Esophagus squamous epithelium (tissue), 5 donors: ENCODE measurements at regions not wholly inside any gene's neighbourhood (a gene's known extent, or its start where the extent isn't known, plus 50 kb on each side); places are given as distances from the start of the nearest gene placed in this dataset.

Experiments used
- DNase-seq: peaks from one replicate; lab custom pipeline; 2025; lab: John Stamatoyannopoulos, UW
- H3K27ac ChIP-seq, 4 donors: fragments of 200-600 bp; sonication (generic); one replicate each; pipeline ENCODE4 v1.5.1; 2016 to 2019; ENCODE audit warnings: mild to moderate bottlenecking in 1 of 4
- H3K27me3 ChIP-seq, 4 donors: fragments of 200-600 bp; sonication (generic); 1 replicate in 3 of 4; 2 replicates in 1 of 4; pipeline versions ENCODE4 v1.5.1 to v1.6.0; 2017 to 2021; ENCODE audit warnings: antibody characterized with exemption in 1 of 4
- H3K36me3 ChIP-seq, 3 donors: fragments of 200-600 bp; sonication (generic); one replicate each; pipeline ENCODE4 v1.5.1; 2016 to 2019
- H3K4me1 ChIP-seq, 3 donors: fragments of 200-600 bp; sonication (generic); one replicate each; pipeline ENCODE4 v1.5.1; 2017 to 2019
- H3K4me3 ChIP-seq, 4 donors: fragments of 200-600 bp; sonication (generic); 1 replicate in 3 of 4; 2 replicates in 1 of 4; pipeline ENCODE4 v1.5.1; 2016 to 2019; ENCODE audit warnings: mild to moderate bottlenecking in 2 of 4, moderate library complexity in 1 of 4
- H3K9me3 ChIP-seq, 3 donors: fragments of 200-600 bp; sonication (generic); one replicate each; pipeline ENCODE4 v1.5.1; 2016 to 2019
- CTCF ChIP-seq, 6 experiments: fragments of 450-650 bp in 4 of 6; fragments of 200-600 bp in 2 of 6; sonication (generic) in 2 of 6; IDR thresholded peaks; one replicate each; pipeline ENCODE4 v1.5.1; 2016 to 2019; ENCODE audit warnings: antibody characterized with exemption in 6 of 6, mild to moderate bottlenecking in 4 of 6, moderate library complexity in 4 of 6
- POLR2A ChIP-seq, 4 donors: fragments of 450-650 bp; IDR thresholded peaks; one replicate each; pipeline ENCODE4 v1.6.1; 2017; ENCODE audit warnings: antibody characterized with exemption in 4 of 4, mild to moderate bottlenecking in 4 of 4, moderate library complexity in 3 of 4
- WGBS, 2 donors: methylation state at CpG; one replicate each; pipeline ENCODE4 v1.1.5; 2018; 5-methylcytosine and 5-hydroxymethylcytosine counted together
- intact Hi-C: fragments of 100-400 bp; cut with DNase I; formaldehyde crosslinking; loops from one replicate; pipeline ENCODE4 v1.15.0; 2022
- donor health status: DM: yes; HTN: yes; CAD: no.

- TF ChIP-seq POLR2A (IDR thresholded peaks at IDR 0.05) (no peak), CTCF (IDR thresholded peaks at IDR 0.05) (no peak)
- Histone ChIP-seq H3K4me1 (peaks cover 18 to 46% (median 25%) of the 10 kb centered on the region in 3 donors), H3K27ac (peak overlapping the region; percentile 88 to 95 (median 91)), H3K9me3 (no peaks in the 10 kb centered on the region), H3K4me3 (no peak overlapping the region), H3K27me3 (no peaks in the 10 kb centered on the region), H3K36me3 (peaks cover 7 to 78% (median 10%) of the 10 kb centered on the region in 3 donors)
- no peak for DNase-seq
- WGBS, 2 donors: 91 to 93% methylated on average over 18 to 23 of the region's 28 CpGs
- intact Hi-C loops: no loop called here
Observed at GRCh38 chr12:124420041-124420995, 125.4 kb downstream of the RFLNA start.

GRCh38 chr12:124419292-124420040, 124.6 kb downstream of the RFLNA start:
- Histone ChIP-seq H3K27ac (peak overlapping the region in 3 of 4 donors; percentile 89 to 95 (median 93)), H3K9me3 (no peaks in the 10 kb centered on the region), H3K36me3 (peaks cover 10 to 78% (median 10%) of the 10 kb centered on the region in 3 donors), H3K4me1 (peaks cover 18 to 42% (median 25%) of the 10 kb centered on the region in 3 donors), H3K27me3 (no peaks in the 10 kb centered on the region), H3K4me3 (no peak overlapping the region)
- 79 to 89% methylated on average over 12 to 17 of the region's 21 CpGs for WGBS, 2 donors
- no peak for DNase-seq
- TF ChIP-seq CTCF (IDR thresholded peaks at IDR 0.05) (no peak), POLR2A (IDR thresholded peaks at IDR 0.05) (no peak)
- intact Hi-C loops: no loop called here

DNA sequence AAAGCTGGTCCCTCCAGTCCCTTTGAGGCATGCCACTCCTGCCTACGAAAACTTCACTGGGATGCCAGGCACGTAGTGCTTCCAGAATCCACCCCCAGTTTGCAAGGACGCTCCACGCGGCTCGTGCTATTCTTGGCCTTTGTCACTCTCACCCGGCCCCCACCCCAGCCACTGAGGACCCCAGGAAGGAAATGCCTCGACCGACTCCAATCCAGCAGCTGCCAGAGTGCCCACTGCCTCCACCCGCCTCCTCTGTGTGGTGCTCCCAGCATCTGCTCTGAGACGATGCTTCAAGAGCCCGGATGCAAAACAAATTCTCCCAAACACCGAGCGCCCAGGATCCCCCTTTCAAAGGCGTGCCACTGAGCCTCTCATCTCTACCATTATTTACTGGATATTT, 123.9 kb downstream of the RFLNA start:
- 69 to 86% methylated on average over 7 to 15 of the region's 15 CpGs for WGBS, 2 donors
- Histone ChIP-seq H3K9me3 (no peaks in the 10 kb centered on the region), H3K27me3 (no peaks in the 10 kb centered on the region), H3K4me3 (no peak overlapping the region), H3K36me3 (peaks cover 10 to 78% (median 14%) of the 10 kb centered on the region in 3 donors), H3K4me1 (peaks cover 17 to 38% (median 25%) of the 10 kb centered on the region in 3 donors), H3K27ac (peak overlapping the region in 3 of 4 donors; percentile 13 to 95 (median 93))
- TF ChIP-seq POLR2A (IDR thresholded peaks at IDR 0.05) (no peak), CTCF (IDR thresholded peaks at IDR 0.05) (no peak)
- no peak for DNase-seq
- intact Hi-C loops: no loop called here

DNA sequence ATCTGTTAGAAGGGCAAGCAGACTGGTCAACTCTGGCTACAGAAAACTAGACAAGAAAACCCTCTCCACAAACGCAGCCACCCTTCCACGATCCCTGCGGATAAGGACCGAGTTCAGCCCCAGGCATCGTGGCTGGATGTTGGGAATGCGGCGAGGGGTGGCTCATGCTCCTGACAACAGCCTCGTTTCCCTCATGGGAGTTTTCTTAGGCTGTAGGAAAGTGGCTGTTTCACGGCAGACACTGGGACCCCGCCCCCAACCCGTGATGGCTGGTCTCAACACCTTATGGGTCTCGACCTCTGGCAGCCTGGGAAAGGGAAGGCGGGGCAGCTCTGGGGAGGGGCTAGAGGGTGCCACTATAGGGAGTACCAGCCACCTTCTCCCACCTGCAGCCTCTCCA, 123.3 kb downstream of the RFLNA start:
- Histone ChIP-seq H3K27me3 (no peaks in the 10 kb centered on the region), H3K4me1 (peaks cover 11 to 38% (median 25%) of the 10 kb centered on the region in 3 donors), H3K4me3 (no peak overlapping the region), H3K27ac (peak overlapping the region in 1 of 4 donors; percentile 93), H3K9me3 (no peaks in the 10 kb centered on the region), H3K36me3 (peaks cover 10 to 85% (median 14%) of the 10 kb centered on the region in 3 donors)
- TF ChIP-seq CTCF (IDR thresholded peaks at IDR 0.05) (no peak), POLR2A (IDR thresholded peaks at IDR 0.05) (no peak)
- intact Hi-C loops: no loop called here
- WGBS, 2 donors: 77 to 92% methylated on average over 9 to 11 of the region's 13 CpGs
- DNase-seq: no peak
